Right atrium auricular region (tissue), 2 donors: ENCODE measurements at regions not wholly inside any gene's neighbourhood (a gene's known extent, or its start where the extent isn't known, plus 50 kb on each side); places are given as distances from the start of the nearest gene placed in this dataset.

Source experiments
- DNase-seq: peaks from one replicate; pipeline ENCODE4 v3.0.0-alpha.2; 2019; ENCODE audit warnings: low spot score
- H3K27ac ChIP-seq, 2 donors: fragments of 200-600 bp; sonication (generic); 1 replicate in 1 of 2; 2 replicates in 1 of 2; pipeline ENCODE4 v1.5.1; 2016 to 2019
- H3K27me3 ChIP-seq, 2 donors: fragments of 200-600 bp; sonication (generic); one replicate each; pipeline versions ENCODE4 v1.5.1 to v1.6.0; 2017 to 2019
- H3K36me3 ChIP-seq: fragments of 200-600 bp; sonication (generic); one replicate; pipeline ENCODE4 v1.5.1; 2016
- H3K4me1 ChIP-seq, 2 donors: fragments of 200-600 bp; sonication (generic); one replicate each; pipeline versions ENCODE4 v1.5.1 to v1.6.0; 2017 to 2019
- H3K4me3 ChIP-seq, 2 donors: fragments of 200-600 bp; sonication (generic); 1 replicate in 1 of 2; 2 replicates in 1 of 2; pipeline ENCODE4 v1.5.1; 2017 to 2019; ENCODE audit warnings: mild to moderate bottlenecking in 1 of 2, moderate library complexity in 1 of 2
- H3K9me3 ChIP-seq, 2 donors: fragments of 200-600 bp; sonication (generic); one replicate each; pipeline ENCODE4 v1.5.1; 2019
- CTCF ChIP-seq, 2 donors: fragments of 200-600 bp; sonication (generic); IDR thresholded peaks; one replicate each; pipeline ENCODE4 v1.5.1; 2019; ENCODE audit warnings: antibody characterized with exemption in 2 of 2

GRCh38 chr16:88319116-88319965, 63.4 kb upstream of the ZNF469 start:
- TF ChIP-seq CTCF (IDR thresholded peaks at IDR 0.05) = no peak
- Histone ChIP-seq H3K4me3 (no peak overlapping the region), H3K27ac (no peak overlapping the region), H3K27me3 (no peaks in the 10 kb centered on the region), H3K9me3 (peaks cover 0 to 4% of the 10 kb centered on the region in 2 donors), H3K36me3 (no peaks in the 10 kb centered on the region), H3K4me1 (peaks cover 0 to 6% of the 10 kb centered on the region in 2 donors)
- DNase-seq = no peak

DNA sequence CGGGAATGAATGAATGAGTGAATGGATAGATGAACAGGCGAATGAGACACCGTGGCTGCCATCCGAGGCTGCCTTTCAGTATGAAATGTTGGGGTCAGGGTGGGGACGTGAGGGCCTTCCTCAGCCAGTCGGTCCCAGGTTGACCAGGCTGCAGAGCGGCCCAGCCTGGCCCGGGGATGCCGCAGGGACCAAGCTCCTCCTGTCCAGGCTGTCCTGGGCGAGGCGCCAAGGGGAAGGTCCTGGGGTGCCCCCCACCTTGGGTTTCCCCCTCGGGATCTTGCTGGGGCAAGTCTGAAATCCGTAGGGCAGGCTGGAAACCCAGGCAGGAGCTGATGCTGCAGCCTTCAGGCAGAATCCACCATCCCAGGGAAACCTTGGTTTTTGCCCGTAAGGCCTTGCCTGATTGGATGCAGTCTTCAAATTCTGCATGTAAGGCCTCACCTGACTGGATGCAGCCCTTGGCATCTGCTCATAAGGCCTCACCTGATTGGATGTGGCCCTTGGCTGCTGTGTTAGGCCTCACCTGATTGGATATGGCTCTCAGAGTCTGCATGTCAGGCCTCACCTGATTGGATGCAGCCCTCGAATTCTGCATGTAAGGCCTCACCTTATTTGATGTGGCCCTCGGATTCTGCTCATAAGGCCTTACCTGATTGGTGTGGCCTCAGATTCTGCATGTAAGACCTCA, 61.7 kb upstream of the ZNF469 start:
- TF ChIP-seq CTCF (IDR thresholded peaks at IDR 0.05) = no peak
- Histone ChIP-seq H3K27ac (no peak overlapping the region), H3K4me1 (peaks cover 0 to 6% of the 10 kb centered on the region in 2 donors), H3K27me3 (no peaks in the 10 kb centered on the region), H3K36me3 (no peaks in the 10 kb centered on the region), H3K4me3 (no peak overlapping the region), H3K9me3 (peaks cover 0 to 4% of the 10 kb centered on the region in 2 donors)
- DNase-seq = no peak

DNA sequence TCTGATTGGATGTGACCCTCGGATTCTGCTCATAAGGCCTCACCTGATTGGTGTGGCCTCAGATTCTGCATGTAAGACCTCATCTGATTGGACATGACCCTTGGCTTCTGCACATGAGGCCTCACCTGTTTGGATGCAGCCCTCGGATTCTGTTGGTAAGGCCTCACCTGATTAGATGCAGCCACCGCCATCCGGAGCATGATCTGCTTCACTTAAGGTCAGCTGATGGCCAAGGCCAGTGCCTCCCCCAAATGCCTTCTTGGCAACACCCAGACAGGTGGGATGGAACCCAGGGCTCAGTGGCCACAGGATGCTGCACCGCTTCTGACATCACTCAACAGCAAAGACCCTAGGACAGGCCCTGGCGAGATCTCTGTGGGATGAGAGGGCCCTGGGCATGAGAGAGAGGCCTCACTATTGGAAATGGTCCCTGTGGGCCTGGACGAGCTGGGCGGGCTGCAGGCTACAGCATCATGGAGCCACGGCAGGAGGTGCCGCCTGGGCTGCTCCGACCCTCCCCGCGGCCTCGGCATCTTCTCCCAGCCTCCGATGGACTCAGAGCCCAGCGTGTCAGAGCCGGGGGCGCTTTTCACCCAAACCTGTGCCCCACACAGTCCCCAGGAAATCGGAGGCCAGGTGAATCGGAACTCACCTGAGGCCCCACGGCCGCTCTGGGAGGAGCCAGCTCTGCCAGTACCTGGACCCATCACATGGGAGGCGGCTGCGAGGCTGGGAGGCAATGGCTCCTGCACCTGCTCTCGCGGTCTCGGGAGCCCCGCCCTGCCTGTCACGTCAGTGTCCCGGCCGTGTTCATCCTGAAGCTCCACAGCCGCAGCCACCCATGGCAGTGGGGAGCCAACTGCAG, 60.9 kb upstream of the ZNF469 start:
- no peak overlapping the region for H3K27ac ChIP-seq
- peaks cover 0 to 4% of the 10 kb centered on the region in 2 donors for H3K9me3 ChIP-seq
- no peaks in the 10 kb centered on the region for H3K36me3 ChIP-seq
- peaks cover 0 to 6% of the 10 kb centered on the region in 2 donors for H3K4me1 ChIP-seq
- TF ChIP-seq CTCF (IDR thresholded peaks at IDR 0.05) = no peak
- H3K27me3 ChIP-seq = no peaks in the 10 kb centered on the region
- no peak for DNase-seq
- H3K4me3 ChIP-seq = no peak overlapping the region

GRCh38 chr16:88322500-88322970, 60.2 kb upstream of the ZNF469 start:
- H3K27ac ChIP-seq = no peak overlapping the region
- DNase-seq = no peak
- H3K4me1 ChIP-seq = peaks cover 0 to 6% of the 10 kb centered on the region in 2 donors
- peaks cover 0 to 4% of the 10 kb centered on the region in 2 donors for H3K9me3 ChIP-seq
- H3K27me3 ChIP-seq = no peaks in the 10 kb centered on the region
- no peak overlapping the region for H3K4me3 ChIP-seq
- TF ChIP-seq CTCF (IDR thresholded peaks at IDR 0.05) = no peak
- no peaks in the 10 kb centered on the region for H3K36me3 ChIP-seq

DNA sequence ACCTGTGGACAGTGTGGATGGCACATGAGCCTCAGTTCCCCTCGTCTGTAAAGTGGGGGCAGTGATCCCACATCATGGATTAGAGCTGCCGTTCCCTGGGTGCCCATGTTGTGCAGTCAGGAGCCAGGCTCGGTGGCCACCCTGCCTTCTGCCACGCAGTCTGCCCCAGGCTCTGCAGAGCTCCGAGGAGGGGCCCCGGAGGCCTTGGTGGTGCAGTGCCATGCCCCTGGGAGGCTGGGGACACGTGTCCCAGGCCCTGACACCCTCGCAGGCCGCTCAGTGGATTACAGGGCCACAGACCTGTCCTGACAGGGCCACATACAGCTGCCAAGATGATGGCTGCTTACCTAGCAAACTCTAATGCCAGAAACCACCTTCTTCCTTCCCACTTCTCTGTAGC, 59.7 kb upstream of the ZNF469 start:
- no peak for TF ChIP-seq CTCF (IDR thresholded peaks at IDR 0.05)
- no peaks in the 10 kb centered on the region for H3K27me3 ChIP-seq
- H3K36me3 ChIP-seq = no peaks in the 10 kb centered on the region
- H3K27ac ChIP-seq = no peak overlapping the region
- H3K4me1 ChIP-seq = peaks cover 0 to 3% of the 10 kb centered on the region in 2 donors
- DNase-seq = no peak
- H3K4me3 ChIP-seq = no peak overlapping the region
- peaks cover 0 to 4% of the 10 kb centered on the region in 2 donors for H3K9me3 ChIP-seq
